BLaER1 (cell line): ENCODE measurements at regions not wholly inside any gene's neighbourhood (a gene's known extent, or its start where the extent isn't known, plus 50 kb on each side); places are given as distances from the start of the nearest gene placed in this dataset.

Experiments used
- H3K27ac ChIP-seq: shearing (Covaris generic); formaldehyde crosslinking; 2 replicates; pipeline ENCODE4 v1.8.1; 2022
- H3K27me3 ChIP-seq: shearing (Covaris generic); formaldehyde crosslinking; 2 replicates; pipeline ENCODE4 v1.8.1; 2022
- H3K36me3 ChIP-seq: shearing (Covaris generic); formaldehyde crosslinking; 2 replicates; pipeline ENCODE4 v1.8.1; 2022
- H3K4me1 ChIP-seq: shearing (Covaris generic); formaldehyde crosslinking; 2 replicates; pipeline ENCODE4 v1.8.1; 2022
- H3K4me2 ChIP-seq: shearing (Covaris generic); formaldehyde crosslinking; 2 replicates; pipeline ENCODE4 v1.8.1; 2022
- H3K4me3 ChIP-seq: shearing (Covaris generic); formaldehyde crosslinking; 2 replicates; pipeline ENCODE4 v1.8.1; 2022
- H3K9ac ChIP-seq: shearing (Covaris generic); formaldehyde crosslinking; 2 replicates; pipeline ENCODE4 v1.8.1; 2022
- H3K9me3 ChIP-seq: shearing (Covaris generic); formaldehyde crosslinking; 2 replicates; pipeline ENCODE4 v1.8.1; 2022
- H4K20me1 ChIP-seq: shearing (Covaris generic); formaldehyde crosslinking; 2 replicates; pipeline ENCODE4 v1.8.1; 2022
- Cebpa-rat ChIP-seq: shearing (Covaris generic); IDR thresholded peaks from 2 replicates; pipeline ENCODE4 v1.8.1; 2022

DNA sequence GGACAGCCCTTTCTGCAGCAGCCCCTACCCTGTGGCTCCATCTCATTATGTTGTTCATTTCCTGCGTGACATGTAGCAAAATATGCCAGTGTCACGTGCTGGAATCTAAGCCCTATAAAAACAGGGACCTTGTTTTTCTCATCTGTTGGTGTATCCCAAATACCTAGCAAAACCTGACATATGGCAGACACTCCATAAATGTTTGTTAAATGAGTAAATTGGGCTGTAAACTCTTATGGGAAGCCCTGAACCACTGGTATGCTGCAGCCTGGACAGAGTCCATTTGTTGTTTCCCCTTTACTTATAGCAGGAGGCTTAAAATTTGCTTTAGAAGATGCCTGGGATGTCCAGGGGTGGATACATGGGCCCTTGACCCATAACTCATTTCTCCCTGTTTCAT lies 363.8 kb downstream of the NPHP4 start:
- H3K9ac ChIP-seq = no peak overlapping the region
- no peaks in the 10 kb centered on the region for H4K20me1 ChIP-seq
- no peak for TF ChIP-seq Cebpa-rat
- H3K36me3 ChIP-seq = no peaks in the 10 kb centered on the region
- no peak overlapping the region for H3K4me3 ChIP-seq
- H3K4me1 ChIP-seq = no peaks in the 10 kb centered on the region
- no peak overlapping the region for H3K4me2 ChIP-seq
- no peaks in the 10 kb centered on the region for H3K27me3 ChIP-seq
- no peak overlapping the region for H3K27ac ChIP-seq
- H3K9me3 ChIP-seq = no peaks in the 10 kb centered on the region

- Histone ChIP-seq H3K9me3 (no peaks in the 10 kb centered on the region), H4K20me1 (no peaks in the 10 kb centered on the region), H3K4me1 (peaks cover 37% of the 10 kb centered on the region), H3K4me2 (no peak overlapping the region), H3K4me3 (no peak overlapping the region), H3K27me3 (no peaks in the 10 kb centered on the region), H3K27ac (no peak overlapping the region), H3K9ac (no peak overlapping the region), H3K36me3 (no peaks in the 10 kb centered on the region)
- no peak for TF ChIP-seq Cebpa-rat
Measured at GRCh38 chr1:5623399-5623798, 368.8 kb downstream of the NPHP4 start.

DNA sequence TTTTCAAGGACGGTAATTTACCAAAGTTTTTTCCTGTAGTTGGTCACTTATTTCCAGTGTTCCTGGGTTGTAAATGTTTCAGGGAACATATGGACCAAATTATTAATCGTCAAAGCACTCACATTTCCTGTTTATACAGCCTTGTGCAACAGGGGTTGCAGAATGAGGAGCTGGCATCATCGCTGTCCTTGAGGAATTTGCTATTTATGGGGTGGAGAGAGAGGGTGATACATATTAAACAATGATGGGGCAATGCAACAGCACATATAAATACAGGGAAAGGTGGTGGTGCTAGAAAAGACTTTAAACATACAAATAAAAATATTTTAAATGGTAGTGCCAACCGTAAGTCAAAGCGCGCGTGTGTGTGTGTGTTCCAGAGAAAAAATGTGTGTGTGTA lies 369.8 kb downstream of the NPHP4 start:
- H4K20me1 ChIP-seq = no peaks in the 10 kb centered on the region
- no peaks in the 10 kb centered on the region for H3K27me3 ChIP-seq
- H3K4me3 ChIP-seq = no peak overlapping the region
- no peak overlapping the region for H3K27ac ChIP-seq
- H3K9me3 ChIP-seq = no peaks in the 10 kb centered on the region
- no peak overlapping the region for H3K9ac ChIP-seq
- TF ChIP-seq Cebpa-rat = no peak
- H3K4me2 ChIP-seq = no peak overlapping the region
- H3K36me3 ChIP-seq = no peaks in the 10 kb centered on the region
- peaks cover 47% of the 10 kb centered on the region for H3K4me1 ChIP-seq

DNA sequence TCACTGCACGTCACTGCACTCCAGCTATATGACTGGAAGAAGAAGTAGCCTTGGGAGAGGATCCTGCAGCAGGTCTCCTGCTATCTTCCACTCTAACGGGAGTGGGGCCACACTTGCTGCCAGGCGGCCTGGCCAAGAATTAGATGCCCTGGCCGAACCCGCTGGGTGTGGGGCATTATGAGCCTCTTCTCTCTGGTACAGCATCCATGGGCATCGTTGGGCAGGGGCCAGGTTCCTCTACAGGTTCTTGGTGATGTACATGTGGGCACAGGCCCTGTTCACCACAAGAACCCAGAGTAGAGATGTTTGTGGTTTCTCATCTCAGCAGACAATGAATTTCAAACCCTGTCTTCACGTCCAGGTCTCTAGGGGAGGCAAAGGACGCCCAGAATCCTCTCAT lies 370.5 kb downstream of the NPHP4 start:
- H3K27ac ChIP-seq = no peak overlapping the region
- H3K9ac ChIP-seq = no peak overlapping the region
- H3K4me1 ChIP-seq = peaks cover 54% of the 10 kb centered on the region
- 0 out of 2 replicates have a peak, but pooled peaks cover 5% of the 10 kb centered on the region for H4K20me1 ChIP-seq
- no peaks in the 10 kb centered on the region for H3K9me3 ChIP-seq
- peak overlapping the region; percentile 30 for H3K4me2 ChIP-seq
- TF ChIP-seq Cebpa-rat = no peak
- H3K36me3 ChIP-seq = no peaks in the 10 kb centered on the region
- H3K4me3 ChIP-seq = no peak overlapping the region
- no peaks in the 10 kb centered on the region for H3K27me3 ChIP-seq

DNA sequence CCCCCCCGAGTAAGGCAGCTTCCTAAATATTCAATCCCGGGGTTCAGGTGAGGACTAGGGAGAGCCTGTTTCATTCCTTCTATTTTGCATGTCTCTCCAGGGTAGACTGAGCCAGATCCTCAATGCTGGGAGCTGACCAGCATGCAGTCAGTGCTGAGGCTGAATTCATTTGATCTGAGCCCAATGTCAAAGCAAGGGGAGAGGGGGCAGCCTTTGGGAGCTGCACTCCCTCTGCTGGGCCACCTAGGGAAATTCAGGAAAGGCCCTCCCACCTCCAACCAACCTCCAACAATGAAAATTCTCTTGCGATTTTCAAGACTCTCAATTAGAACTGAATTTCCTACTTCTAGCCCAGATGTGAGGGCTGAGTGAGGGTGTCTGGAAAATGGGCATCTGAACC lies 371.2 kb downstream of the NPHP4 start:
- H3K9me3 ChIP-seq = no peaks in the 10 kb centered on the region
- H3K36me3 ChIP-seq = no peaks in the 10 kb centered on the region
- no peak overlapping the region for H3K9ac ChIP-seq
- H3K27ac ChIP-seq = no peak overlapping the region
- H3K4me2 ChIP-seq = peak overlapping the region; percentile 92; the same call in 1 of the 2 replicates
- 0 out of 2 replicates have a peak, but pooled peaks cover 5% of the 10 kb centered on the region for H4K20me1 ChIP-seq
- TF ChIP-seq Cebpa-rat = no peak
- peaks cover 61% of the 10 kb centered on the region for H3K4me1 ChIP-seq
- H3K4me3 ChIP-seq = no peak overlapping the region
- no peaks in the 10 kb centered on the region for H3K27me3 ChIP-seq

DNA sequence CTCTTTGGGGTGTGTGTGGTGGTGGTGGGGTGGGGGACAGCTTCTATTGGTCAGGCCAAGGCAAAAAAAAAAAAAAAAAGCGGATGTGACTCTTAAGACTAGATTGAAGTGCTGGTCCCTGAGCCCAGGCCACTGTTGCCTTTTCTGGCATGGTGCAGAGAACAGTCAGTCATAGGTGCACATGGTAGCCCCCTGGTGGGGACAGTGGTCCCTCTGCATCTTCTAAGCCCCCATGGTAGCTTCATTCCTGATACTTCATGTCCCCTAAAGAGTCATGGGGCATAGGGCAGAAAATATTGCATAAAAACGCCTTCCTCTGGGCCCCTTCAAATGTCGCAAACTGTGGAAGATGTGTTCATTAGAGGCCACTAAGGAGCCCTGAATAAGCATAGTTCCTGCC lies 371.8 kb downstream of the NPHP4 start:
- Histone ChIP-seq H3K27me3 (no peaks in the 10 kb centered on the region), H3K36me3 (no peaks in the 10 kb centered on the region), H3K9me3 (no peaks in the 10 kb centered on the region), H3K27ac (no peak overlapping the region), H3K4me3 (no peak overlapping the region), H4K20me1 (0 out of 2 replicates have a peak, but pooled peaks cover 5% of the 10 kb centered on the region), H3K4me1 (peaks cover 67% of the 10 kb centered on the region), H3K4me2 (peak overlapping the region; percentile 92), H3K9ac (no peak overlapping the region)
- TF ChIP-seq Cebpa-rat = no peak

- H3K4me3 ChIP-seq = no peak overlapping the region
- H3K4me2 ChIP-seq = peak overlapping the region; percentile 92; the same call in 1 of the 2 replicates
- no peak overlapping the region for H3K27ac ChIP-seq
- H3K9me3 ChIP-seq = no peaks in the 10 kb centered on the region
- peaks cover 74% of the 10 kb centered on the region for H3K4me1 ChIP-seq
- no peak for TF ChIP-seq Cebpa-rat
- H3K36me3 ChIP-seq = no peaks in the 10 kb centered on the region
- 0 out of 2 replicates have a peak, but pooled peaks cover 5% of the 10 kb centered on the region for H4K20me1 ChIP-seq
- H3K9ac ChIP-seq = no peak overlapping the region
- H3K27me3 ChIP-seq = no peaks in the 10 kb centered on the region
Measured at GRCh38 chr1:5619469-5619868, 372.8 kb downstream of the NPHP4 start.

DNA sequence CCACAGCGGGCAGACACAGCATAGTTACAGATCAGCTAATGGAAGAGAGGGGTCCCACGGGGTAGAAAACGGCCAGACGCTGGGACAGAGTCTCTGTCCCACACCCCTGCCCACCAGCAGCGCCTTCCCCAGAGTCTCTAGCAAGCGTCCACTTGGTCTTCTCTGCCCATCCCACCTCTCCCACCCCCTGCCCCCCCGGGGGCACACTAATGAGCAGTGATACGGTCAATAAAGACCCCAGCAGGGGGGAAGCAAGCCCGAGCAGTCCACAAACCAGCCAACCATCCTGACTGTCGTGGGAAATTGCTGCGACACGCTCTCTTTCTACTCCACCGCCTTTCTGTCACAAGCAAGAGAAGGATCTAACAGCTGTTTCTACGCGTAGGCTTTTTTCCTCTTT lies 374.7 kb downstream of the NPHP4 start:
- peak overlapping the region; percentile 49 for H3K4me3 ChIP-seq
- peak overlapping the region; percentile 92 for H3K4me2 ChIP-seq
- no peaks in the 10 kb centered on the region for H3K36me3 ChIP-seq
- H3K27ac ChIP-seq = peak overlapping the region; percentile 78
- H3K4me1 ChIP-seq = peaks cover 79% of the 10 kb centered on the region
- H3K9ac ChIP-seq = peak overlapping the region; percentile 68; the same call in 1 of the 2 replicates
- TF ChIP-seq Cebpa-rat = no peak
- peaks cover 5% of the 10 kb centered on the region; the same call in 1 of the 2 replicates for H3K9me3 ChIP-seq
- H3K27me3 ChIP-seq = no peaks in the 10 kb centered on the region
- 0 out of 2 replicates have a peak, but pooled peaks cover 5% of the 10 kb centered on the region for H4K20me1 ChIP-seq

GRCh38 chr1:5617179-5617520 lies 375.1 kb downstream of the NPHP4 start:
- TF ChIP-seq Cebpa-rat = no peak
- Histone ChIP-seq H3K27ac (peak overlapping the region; percentile 78), H3K27me3 (no peaks in the 10 kb centered on the region), H3K4me2 (peak overlapping the region; percentile 92), H3K4me1 (peaks cover 83% of the 10 kb centered on the region), H3K9ac (peak overlapping the region; percentile 68; the same call in 1 of the 2 replicates), H3K36me3 (no peaks in the 10 kb centered on the region), H3K4me3 (peak overlapping the region; percentile 49), H4K20me1 (0 out of 2 replicates have a peak, but pooled peaks cover 5% of the 10 kb centered on the region), H3K9me3 (peaks cover 5% of the 10 kb centered on the region; the same call in 1 of the 2 replicates)

DNA sequence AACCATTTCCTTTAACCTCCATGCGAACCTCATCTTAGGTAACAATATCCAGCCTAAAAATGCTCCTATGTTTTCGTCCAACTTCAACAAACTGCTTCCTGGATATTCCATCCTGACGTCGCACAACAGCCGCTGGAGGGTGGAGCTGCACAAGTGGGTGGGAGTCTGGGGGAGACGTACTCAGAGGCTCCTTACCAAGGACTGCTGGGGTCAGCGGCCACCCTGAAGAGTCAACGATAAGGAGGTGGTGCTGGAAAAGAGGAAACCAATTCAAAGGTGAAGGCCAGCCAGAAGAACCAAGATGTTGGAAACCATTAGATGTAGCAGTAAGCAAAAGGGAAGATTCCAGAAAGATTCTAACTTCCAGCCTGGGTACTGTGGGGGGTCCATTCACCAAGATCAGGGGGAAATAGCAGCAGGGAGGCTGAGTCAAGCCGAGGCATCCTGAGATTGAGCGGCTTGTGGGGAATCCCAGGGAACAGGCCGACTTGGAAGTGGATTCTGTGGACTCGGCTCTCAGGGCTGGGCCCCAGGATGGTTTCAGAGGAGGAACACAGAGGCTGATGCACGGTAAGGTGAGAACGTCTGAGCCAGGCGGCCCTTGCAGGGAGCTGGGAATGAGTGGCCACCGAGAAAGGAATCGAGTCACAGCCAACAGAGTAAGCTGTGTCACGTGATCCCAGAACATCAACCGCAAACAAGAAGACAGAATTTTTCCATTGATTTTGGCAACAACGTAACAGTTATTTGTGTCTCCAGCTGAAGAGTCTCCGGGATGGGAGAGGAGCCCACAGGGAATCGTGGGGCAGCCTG lies 375.7 kb downstream of the NPHP4 start:
- H3K4me1 ChIP-seq = peaks cover 83% of the 10 kb centered on the region

More for the DNA sequence above, 375.7 kb downstream of the NPHP4 start:
- Histone ChIP-seq H3K9ac (no peak overlapping the region; the same call in 1 of the 2 replicates), H3K4me2 (peak overlapping the region; percentile 92), H3K27me3 (no peaks in the 10 kb centered on the region), H3K4me3 (peak overlapping the region; percentile 49; the same call in 1 of the 2 replicates), H3K27ac (peak overlapping the region; percentile 78), H4K20me1 (0 out of 2 replicates have a peak, but pooled peaks cover 5% of the 10 kb centered on the region), H3K36me3 (no peaks in the 10 kb centered on the region), H3K9me3 (peaks cover 5% of the 10 kb centered on the region; the same call in 1 of the 2 replicates)
- TF ChIP-seq Cebpa-rat = no peak
